NCI-H128 (cell line): ENCODE measurements at regions not wholly inside any gene's neighbourhood (a gene's known extent, or its start where the extent isn't known, plus 50 kb on each side); places are given as distances from the start of the nearest gene placed in this dataset.
"Not testable (repeated sequence)": the region's sequence is repeated elsewhere in the genome, so short reads cannot be mapped to it uniquely, and the experiment has no call there.

Source experiments
- DNase-seq: peaks from one replicate; lab custom pipeline; 2025; ENCODE audit not compliant: unreplicated experiment; lab: John Stamatoyannopoulos, UW

DNA sequence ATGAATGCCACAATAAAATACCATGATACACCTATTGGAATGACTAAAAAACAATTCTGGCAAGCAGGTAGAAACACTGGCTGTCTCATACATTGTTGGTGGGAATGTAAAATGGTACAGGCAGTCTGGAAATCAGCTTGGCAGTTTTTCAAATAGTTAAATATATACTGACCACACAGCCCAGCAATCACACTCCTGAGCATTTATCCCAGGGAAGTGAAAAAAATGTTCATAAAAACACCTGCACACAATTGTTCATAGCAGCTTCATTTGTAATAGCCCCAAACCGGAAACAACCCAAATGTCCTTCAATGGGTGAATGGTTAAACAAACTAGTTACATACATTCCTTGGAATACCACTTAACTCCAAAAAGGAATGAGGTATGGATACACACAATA lies 137.2 kb downstream of the TFCP2L1 start:
- DNase-seq, result no peak

DNA sequence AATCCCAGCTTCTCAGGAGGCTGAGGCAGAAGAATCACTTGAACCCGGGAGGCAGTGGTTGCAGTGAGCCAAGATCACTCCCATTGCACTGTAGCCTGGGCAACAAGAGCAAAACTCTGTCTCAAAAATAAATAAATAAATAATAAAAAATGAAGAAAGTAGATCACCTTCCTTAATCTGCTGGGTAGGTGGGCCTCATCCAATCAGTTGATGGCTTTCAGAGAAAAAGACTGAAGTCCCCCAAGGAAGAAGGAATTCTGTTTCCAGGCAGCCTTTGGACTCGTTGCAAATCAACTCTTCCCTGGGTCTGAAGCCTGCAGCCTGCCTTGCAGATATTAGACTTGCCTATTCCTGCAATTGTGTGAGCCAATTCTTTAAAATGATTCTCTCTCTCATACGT lies 136.5 kb downstream of the TFCP2L1 start:
- DNase-seq, result no peak

DNA sequence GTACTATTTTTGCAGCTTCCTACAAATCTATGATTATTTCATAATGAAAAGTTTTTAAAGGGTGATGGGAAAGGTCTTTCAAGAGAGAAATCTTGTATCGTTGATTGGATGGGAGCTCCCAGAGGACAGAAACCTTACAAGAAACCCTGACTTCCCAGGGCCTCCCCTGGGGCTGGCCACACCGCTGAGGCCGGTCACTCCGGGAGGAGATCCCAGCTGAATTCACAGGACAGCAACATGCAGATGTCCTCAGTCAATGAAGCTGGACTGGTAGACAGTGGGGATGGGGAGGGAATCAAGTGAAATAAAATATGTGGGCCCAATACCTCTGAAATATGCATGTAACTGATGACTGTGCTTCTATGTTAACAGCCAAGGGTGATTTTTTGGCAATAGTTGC lies 135.6 kb downstream of the TFCP2L1 start:
- no peak for DNase-seq

DNA sequence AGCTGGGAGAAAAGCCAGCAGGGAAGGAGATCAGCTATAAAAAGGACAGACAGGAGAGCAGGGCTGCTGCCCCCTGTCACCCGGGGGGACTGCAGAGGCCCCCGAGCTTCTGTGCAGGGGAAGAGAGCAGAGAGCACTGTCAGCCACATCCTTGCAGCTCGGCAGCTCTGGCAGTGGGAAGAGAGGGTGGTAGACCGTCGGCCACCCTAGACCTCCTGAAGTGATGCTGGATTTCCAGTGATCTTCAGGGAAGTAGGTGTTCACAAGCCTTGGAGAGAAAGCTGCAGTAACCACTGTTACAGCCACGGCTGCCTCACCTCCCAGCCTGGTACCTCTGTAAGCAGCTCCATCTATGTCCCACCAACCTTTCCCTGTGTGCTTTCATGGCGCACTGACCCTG lies 134.9 kb downstream of the TFCP2L1 start:
- no peak for DNase-seq

DNA sequence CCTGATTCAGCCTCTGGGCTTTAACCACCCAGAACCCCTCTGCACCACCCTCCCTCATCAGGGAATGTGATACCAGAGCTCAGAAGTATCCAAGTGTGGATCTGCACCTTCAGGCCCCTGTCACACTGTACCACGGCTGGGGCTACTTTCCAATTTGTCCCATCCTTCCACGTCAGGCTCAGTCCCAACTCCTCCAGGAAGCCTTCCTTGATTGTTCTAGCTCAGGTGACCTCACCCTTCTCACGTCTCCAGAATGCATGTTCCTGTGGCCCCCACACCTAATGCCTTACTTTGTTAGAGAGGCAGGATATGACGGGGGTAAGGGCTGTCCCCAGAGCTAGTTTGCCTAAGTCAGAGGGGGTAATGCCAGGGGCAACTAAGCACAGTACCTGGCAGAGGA lies 134.3 kb downstream of the TFCP2L1 start:
- DNase-seq, result no peak

DNA sequence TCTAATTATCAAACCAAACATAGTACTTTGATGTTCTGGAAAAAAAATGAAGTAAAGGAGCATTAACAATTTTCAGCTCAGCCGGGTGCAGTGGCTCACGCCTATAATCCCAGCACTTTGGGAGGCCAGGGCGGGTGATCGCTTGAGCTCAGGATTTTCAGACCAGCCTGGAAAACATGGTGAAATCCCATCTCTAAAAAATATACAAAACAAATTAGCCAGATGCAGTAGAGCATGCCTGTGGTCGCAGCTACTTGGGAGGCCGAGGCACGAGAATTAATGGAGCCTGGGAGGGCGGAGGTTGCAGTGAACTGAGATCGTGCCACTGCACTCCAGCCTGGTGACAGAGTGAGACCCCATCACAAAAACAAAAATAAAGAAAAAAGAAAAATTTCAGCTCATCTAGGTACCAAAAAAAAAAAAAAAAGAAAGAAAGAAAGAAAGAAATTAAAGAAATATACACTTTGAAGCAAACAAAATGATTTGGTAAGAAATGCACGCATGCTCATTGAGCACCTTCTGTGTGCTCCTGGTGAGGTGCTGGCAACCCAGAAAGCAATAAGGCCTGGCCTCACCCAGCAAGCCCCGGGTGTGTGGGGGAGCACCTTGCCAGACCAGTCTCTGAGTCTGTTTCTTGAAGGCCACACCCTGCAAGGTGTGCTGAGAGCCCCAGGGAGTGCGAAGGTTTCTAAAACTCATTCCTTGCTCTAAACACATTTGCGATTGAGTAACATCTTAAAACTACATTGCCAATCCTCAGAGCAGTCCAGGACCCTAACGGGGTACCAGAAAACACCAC lies 133.5 kb downstream of the TFCP2L1 start:
- DNase-seq, result no peak

DNA sequence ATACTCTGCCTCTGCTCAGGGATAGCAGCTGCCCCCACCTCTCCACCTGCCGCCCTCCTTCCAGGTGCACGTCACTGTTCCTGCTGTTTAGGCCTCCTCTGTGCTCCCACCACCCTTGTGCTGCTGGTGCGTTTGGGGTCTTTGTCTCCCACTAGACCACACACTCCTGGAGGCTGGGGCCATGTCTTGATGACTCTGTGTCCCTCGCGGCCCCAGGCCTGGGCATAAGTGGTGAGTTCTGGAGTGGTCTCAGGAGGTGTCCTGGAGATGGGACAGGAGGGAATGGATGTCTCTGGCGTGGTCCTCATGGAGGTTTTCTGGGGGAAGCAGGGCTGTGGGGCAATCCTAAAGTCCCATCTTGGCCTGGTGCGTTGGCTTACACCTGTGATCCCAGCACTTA lies 132.1 kb downstream of the TFCP2L1 start:
- DNase-seq, result no peak

DNA sequence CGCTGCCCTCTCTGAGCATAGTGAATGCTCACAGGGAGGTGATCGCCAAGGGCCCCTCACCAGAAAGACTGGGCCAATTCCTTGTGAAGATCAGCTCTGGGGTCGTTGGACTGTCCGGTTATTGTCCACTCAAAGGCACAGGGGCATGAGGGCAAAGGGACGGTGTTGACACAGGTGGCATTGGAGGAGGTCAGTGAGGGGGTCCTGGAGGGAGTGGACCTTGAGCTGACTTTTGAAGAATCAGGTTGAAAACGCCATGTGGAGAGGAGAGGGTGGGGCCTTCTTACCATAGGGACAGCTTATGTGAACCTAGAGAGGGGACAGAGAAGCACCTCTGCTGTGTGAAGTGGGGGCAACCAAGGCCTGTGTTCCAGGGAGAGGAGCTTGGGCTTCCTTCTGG lies 131.5 kb downstream of the TFCP2L1 start:
- no peak for DNase-seq

DNA sequence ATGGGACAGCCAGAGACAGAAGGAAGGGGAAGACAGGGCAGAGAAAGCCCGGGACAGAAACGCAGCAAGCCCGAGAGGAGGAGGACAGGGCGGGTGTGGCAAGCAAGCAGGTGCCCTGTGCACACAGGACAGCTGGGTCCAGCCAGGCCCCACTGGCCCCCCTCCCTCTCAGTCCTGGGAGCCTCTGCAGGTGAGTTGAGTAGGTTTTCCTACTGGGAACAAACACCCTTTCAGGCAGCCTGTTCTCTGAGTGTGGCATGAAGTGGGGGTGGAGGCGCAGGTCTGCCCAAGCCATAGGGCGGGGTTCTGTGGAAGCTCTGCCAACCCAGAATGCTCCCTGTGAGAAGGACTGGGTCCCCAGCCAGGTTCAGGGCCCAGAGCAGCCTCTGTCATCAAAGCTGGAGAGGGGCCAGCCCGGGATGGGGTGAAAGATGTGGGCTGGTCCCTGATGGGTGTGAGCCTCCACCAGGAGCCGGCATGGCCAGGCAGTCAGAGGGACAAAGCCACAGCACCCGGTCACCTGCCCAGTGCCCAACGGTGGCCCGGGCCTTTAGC lies 129.4 kb downstream of the TFCP2L1 start:
- no peak for DNase-seq

DNA sequence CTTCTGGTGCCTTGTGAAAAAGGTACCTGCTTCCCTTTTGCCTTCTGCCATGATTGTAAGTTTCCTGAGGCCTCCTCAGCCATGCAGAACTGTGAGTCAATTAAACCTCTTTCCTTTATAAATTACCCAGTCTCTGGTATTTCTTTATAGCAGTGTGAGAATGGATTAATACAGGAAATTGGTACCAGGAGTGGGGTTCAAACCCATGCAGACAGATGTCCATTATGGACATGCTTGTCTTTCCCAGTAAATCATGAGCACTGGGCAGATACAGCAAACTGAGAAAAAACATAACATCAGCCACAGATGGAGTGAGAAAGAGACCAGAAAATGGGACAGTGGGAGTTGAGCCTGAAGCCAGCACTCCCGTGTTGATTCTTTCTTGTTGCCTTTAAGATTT lies 127.5 kb downstream of the TFCP2L1 start:
- DNase-seq, result not testable (repeated sequence)

DNA sequence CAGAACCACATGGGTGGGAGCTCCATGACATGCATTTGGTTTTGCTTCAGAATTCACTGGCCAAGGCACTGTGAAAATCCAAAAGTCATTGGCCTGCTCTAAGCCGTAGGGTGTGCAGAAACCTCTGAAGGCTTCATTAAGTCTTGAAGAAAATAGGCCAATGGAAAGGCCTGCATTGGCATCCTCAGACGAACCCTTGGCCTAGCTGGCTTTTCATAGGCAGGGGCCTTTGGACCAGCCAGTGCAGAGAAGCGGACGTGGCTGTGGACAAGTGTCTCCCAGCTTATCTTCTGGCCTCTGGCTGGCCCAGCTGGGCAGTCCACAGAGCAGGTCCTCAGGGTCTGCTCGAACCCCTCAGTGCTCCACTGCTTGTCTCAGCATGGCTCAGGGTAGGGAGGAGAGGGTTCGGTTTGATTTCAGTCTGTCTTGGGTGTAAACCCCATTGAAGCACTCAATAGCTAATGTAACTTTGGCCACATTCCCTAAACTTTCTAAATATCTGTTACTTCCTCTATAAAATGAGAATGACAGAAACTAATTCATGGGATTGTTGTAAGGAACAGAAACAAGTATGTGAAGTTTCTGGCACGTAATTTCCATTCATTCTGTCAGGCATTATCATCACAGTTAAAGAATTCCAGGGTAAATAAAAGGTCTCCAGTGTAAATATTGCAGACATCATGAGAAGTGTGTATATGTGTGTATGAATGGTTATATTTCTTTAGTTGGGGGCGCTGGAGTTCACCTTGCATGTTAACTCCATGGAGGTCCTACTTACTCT lies 125.5 kb downstream of the TFCP2L1 start:
- DNase-seq, result no peak

DNA sequence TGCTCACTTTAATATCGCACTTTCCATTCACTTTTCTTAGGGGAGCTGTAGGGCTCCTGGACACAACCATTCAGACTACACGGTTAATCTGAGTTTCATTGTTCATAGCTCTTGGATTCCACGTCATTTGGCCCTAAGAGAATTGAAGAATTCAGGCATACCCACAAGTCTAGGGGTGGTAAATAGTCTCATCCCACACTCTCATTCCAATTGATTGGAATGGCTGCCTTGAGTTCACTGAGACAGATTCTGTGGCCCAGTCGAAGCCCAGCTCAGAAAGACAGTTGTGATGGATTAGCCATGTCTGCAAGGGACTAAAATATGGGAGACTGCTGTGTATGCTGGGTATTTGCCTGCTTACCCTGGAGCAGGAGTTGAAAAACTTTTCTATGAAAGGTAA lies 124.6 kb downstream of the TFCP2L1 start:
- DNase-seq, result no peak

DNA sequence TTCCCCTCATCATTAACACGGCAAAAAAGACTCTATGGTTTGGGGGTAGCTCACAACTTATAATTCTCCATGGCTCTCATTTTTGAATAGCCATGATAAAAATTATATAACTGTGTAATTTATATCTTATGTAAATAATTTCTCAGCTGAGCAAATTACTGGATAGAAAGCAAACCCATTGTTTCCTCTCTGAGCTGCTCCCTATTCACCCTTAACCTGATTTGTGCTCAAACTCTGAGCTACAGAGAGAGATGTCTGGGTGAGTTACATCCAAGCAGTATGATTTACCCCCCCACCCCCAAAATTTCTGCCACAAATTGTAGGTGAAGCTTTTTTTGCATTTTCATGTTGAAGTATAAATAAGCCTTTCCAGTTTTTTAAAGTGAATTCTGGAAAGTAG lies 123.7 kb downstream of the TFCP2L1 start:
- no peak for DNase-seq

DNA sequence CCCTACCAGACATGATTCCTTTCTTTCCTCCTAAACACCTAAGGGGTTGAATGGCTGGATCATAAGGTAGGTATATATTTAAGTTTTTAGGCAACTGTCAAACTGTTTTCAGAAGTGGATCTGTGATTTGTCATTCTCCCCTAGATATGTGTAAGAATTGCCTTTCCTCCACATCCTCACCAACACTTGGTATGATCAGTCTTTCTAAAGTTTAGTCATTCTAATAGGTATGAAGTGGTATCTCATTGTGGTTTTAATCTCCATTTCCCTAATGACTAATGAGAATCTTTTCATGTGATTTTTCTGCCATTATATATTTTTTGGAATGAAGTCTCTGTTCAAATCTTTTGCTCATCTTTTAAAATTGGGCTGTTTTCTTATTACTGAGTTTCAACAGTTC lies 122.1 kb downstream of the TFCP2L1 start:
- DNase-seq, result no peak

DNA sequence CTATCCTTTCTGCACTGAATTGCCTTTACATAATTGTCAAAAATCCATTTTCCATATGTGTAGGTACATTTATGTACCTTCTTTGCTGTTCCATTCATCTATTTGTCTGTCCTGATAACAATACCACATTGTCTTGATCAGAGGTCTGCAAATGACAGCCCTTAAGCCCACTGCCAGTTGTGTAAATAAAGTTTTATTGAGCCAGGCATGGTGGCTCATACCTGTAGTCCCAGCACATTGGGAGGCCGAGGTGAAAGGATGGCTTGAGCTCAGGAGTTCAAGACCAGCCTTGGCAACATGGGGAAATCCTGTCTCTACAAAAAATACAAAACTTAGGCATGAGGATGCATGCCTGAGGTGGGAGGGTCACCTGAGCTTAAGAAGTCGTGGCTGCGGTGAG lies 121.0 kb downstream of the TFCP2L1 start:
- no peak for DNase-seq

DNA sequence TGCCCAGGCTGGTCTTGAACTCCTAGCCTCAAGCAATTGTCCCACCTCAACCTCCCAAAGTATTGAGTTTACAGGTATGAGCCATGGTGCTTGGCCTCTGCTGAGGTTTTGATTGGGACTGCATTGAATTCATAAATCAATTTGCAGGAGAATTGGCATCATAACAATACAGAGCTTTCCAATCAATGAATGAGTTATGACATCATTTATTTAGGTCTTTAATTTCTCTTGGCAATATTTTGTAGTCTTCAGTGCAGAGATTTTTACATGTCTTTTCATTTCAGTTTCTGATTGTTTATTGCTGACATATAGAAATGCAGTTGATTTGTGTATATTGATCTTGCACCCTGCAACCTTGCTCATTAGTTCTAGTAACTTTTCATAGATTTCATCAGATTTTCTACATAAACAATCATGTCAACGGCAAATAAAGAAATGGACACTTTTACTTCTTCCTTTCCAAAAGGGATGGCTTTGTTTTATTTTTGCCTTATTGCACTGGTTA lies 119.9 kb downstream of the TFCP2L1 start:
- no peak for DNase-seq
